ENCODE measurements at regions not wholly inside any gene's neighbourhood (a gene's known extent, or its start where the extent isn't known, plus 50 kb on each side); places are given as distances from the start of the nearest gene placed in this dataset.
"Not testable (repeated sequence)": the region's sequence is repeated elsewhere in the genome, so short reads cannot be mapped to it uniquely, and the experiment has no call there.

GRCh38 chr10:131834152-131834810 is 66.5 kb upstream of the PPP2R2D start:
- WGBS, 3 donors, result 88 to 95% (median 90%) methylated on average over 8 of the region's 8 CpGs
- no peak overlapping the region for H3K4me3 ChIP-seq
- no peak for ATAC-seq
- H3K36me3 ChIP-seq (ENCODE audit: insufficient read depth in 1 of 2, low read depth in 1 of 2), result no peaks in the 10 kb centered on the region
- DNase-seq, result peak in 1 of 2 donors; percentile 26
- intact Hi-C loops (cut with DNase I), result no loop called here
- no peak for TF ChIP-seq CTCF (IDR thresholded peaks at IDR 0.05)
- no peaks in the 10 kb centered on the region for H3K9me3 ChIP-seq
- no peaks in the 10 kb centered on the region for H3K4me1 ChIP-seq
- peaks cover 0 to 16% (median 7%) of the 10 kb centered on the region in 3 donors for H3K27me3 ChIP-seq (ENCODE audit: insufficient read depth in 3 of 3, low read length in 2 of 3)
- no peak overlapping the region for H3K27ac ChIP-seq

- no peak for TF ChIP-seq CTCF (IDR thresholded peaks at IDR 0.05)
- Histone ChIP-seq H3K36me3 (ENCODE audit: insufficient read depth in 1 of 2, low read depth in 1 of 2) (no peaks in the 10 kb centered on the region), H3K27ac (no peak overlapping the region), H3K4me3 (no peak overlapping the region), H3K27me3 (ENCODE audit: insufficient read depth in 3 of 3, low read length in 2 of 3) (peaks cover 0 to 8% (median 4%) of the 10 kb centered on the region in 3 donors), H3K9me3 (no peaks in the 10 kb centered on the region), H3K4me1 (no peaks in the 10 kb centered on the region)
- intact Hi-C loops (cut with DNase I), result no loop called here
- DNase-seq (peak in 1 of 2 donors; percentile 35), ATAC-seq (no peak)
- WGBS, 3 donors, result 62 to 67% (median 64%) methylated on average over 16 of the region's 16 CpGs
Observed at GRCh38 chr10:131838966-131839742, 61.7 kb upstream of the PPP2R2D start.

- DNase-seq, result peak in 1 of 2 donors; percentile 23
- H3K36me3 ChIP-seq (ENCODE audit: insufficient read depth in 1 of 2, low read depth in 1 of 2); H3K27ac ChIP-seq; H3K9me3 ChIP-seq; ATAC-seq; H3K27me3 ChIP-seq (ENCODE audit: insufficient read depth in 3 of 3, low read length in 2 of 3); H3K4me1 ChIP-seq; H3K4me3 ChIP-seq; intact Hi-C loops (cut with DNase I): not testable (repeated sequence)
- 83 to 85% (median 84%) methylated on average over 15 of the region's 15 CpGs for WGBS, 3 donors
Observed at GRCh38 chr10:131839880-131840787, 60.7 kb upstream of the PPP2R2D start.

- no peaks in the 10 kb centered on the region for H3K9me3 ChIP-seq
- intact Hi-C loops (cut with DNase I), result no loop called here
- DNase-seq (peak in 1 of 2 donors; percentile 11), ATAC-seq (no peak)
- H3K36me3 ChIP-seq (ENCODE audit: insufficient read depth in 1 of 2, low read depth in 1 of 2), result no peaks in the 10 kb centered on the region
- TF ChIP-seq CTCF (IDR thresholded peaks at IDR 0.05), result no peak
- 95 to 97% (median 96%) methylated on average over 3 of the region's 3 CpGs for WGBS, 3 donors
- H3K4me1 ChIP-seq, result no peaks in the 10 kb centered on the region
- H3K4me3 ChIP-seq, result no peak overlapping the region
- H3K27me3 ChIP-seq (ENCODE audit: insufficient read depth in 3 of 3, low read length in 2 of 3), result peaks cover 0 to 8% (median 0%) of the 10 kb centered on the region in 3 donors
- H3K27ac ChIP-seq, result no peak overlapping the region
Observed at GRCh38 chr10:131840788-131841118, 60.1 kb upstream of the PPP2R2D start.
